Ovary (tissue), 3 donors: ENCODE measurements at regions not wholly inside any gene's neighbourhood (a gene's known extent, or its start where the extent isn't known, plus 50 kb on each side); places are given as distances from the start of the nearest gene placed in this dataset.

ENCODE experiments used
- CTCF ChIP-seq, 3 donors: fragments of 450-650 bp in 2 of 3; fragments of 200-600 bp in 1 of 3; IDR thresholded peaks; one replicate each; pipeline versions ENCODE4 v1.5.1 to v1.8.0; 2016 to 2022; ENCODE audit warnings: antibody characterized with exemption in 3 of 3, mild to moderate bottlenecking in 1 of 3
- EP300 ChIP-seq: sonication (generic); formaldehyde crosslinking; IDR thresholded peaks from one replicate; pipeline ENCODE4 v1.6.1; 2017; ENCODE audit warnings: antibody characterized with exemption
- POLR2A ChIP-seq: fragments of 450-650 bp; IDR thresholded peaks from one replicate; pipeline ENCODE4 v1.6.1; 2017; ENCODE audit warnings: antibody characterized with exemption, mild to moderate bottlenecking, moderate library complexity
- donor health status: DM: no; HTN: no; CAD: no.

GRCh38 chr3:25335356-25335755 is 92.7 kb upstream of the RARB start:
- TF ChIP-seq CTCF (IDR thresholded peaks at IDR 0.05) (no peak), POLR2A (no peak), EP300 (no peak)
